ENCODE measurements at regions not wholly inside any gene's neighbourhood (a gene's known extent, or its start where the extent isn't known, plus 50 kb on each side); places are given as distances from the start of the nearest gene placed in this dataset.

DNA sequence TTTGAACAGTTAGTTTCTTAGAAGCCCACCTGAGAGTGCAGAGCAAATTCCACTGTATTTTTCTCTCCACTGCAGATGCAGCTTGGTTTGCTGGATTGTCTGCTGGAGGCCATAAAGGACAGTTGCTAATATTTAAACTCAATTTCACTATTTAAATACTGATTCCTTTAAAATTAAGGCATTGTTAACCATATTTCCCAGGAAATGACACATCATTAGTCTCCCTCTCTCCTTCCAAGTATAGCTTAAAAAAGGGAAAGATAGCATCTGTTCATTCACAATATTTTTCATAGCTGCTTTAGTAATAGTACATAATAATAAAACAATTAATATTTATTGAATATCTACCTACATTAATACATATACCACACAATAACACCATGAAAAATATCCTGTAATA lies 252.9 kb downstream of the HGF start:
- Histone ChIP-seq H3K36me3 (no peaks in the 10 kb centered on the region), H3K27me3 (no peaks in the 10 kb centered on the region), H3K9me3 (no peaks in the 10 kb centered on the region), H3K4me3 (no peak overlapping the region), H3K27ac (no peak overlapping the region), H3K9ac (ENCODE audit: low read depth in 2 of 2, low read length in 2 of 2) (no peak overlapping the region), H3K4me1 (no peaks in the 10 kb centered on the region)
- no peak for DNase-seq
- intact Hi-C loops (cut with DNase I) = no loop called here
- TF ChIP-seq, protein P1, sequence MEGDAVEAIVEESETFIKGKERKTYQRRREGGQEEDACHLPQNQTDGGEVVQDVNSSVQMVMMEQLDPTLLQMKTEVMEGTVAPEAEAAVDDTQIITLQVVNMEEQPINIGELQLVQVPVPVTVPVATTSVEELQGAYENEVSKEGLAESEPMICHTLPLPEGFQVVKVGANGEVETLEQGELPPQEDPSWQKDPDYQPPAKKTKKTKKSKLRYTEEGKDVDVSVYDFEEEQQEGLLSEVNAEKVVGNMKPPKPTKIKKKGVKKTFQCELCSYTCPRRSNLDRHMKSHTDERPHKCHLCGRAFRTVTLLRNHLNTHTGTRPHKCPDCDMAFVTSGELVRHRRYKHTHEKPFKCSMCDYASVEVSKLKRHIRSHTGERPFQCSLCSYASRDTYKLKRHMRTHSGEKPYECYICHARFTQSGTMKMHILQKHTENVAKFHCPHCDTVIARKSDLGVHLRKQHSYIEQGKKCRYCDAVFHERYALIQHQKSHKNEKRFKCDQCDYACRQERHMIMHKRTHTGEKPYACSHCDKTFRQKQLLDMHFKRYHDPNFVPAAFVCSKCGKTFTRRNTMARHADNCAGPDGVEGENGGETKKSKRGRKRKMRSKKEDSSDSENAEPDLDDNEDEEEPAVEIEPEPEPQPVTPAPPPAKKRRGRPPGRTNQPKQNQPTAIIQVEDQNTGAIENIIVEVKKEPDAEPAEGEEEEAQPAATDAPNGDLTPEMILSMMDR (IDR thresholded peaks at IDR 0.05) = no peak

DNA sequence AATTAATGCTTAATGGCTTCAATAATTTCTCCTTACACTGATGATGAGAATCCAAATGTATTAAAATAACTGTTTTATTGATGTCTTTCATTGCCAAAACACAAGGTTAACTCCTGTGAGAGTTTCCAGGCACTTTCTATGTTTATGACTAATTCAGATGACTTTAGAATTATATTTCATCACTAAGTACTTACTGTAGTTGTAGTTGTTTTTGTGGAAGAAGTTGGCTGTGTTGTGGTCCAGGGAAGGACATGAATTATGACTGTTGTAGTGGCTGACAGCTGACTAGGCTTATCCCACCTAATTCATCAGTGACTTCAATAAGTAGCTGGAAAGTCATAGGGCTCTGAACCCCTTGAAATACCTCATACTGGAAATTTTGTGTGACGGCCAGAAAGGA lies 254.8 kb downstream of the HGF start:
- Histone ChIP-seq H3K36me3 (no peaks in the 10 kb centered on the region), H3K27ac (no peak overlapping the region)

DNA sequence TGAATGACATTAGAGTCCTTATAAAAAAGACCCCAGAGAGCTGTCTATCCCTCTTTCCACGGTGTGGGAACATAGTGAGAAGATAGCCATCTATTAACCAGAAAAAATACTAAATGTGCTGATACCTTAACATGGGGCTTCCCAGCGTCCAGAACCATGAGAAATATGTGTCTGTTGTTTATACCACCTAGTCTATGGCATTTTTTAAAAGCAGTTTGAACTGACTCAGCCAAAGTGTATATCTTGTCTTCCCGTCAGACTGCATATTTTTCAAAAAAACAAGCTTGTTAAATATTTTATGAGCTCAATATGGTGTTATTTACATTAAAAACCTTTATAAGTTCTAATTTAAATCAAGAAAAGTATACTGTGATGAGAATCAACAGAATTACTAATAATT lies 255.3 kb downstream of the HGF start:
- no peak for DNase-seq
- intact Hi-C loops (cut with DNase I) = no loop called here
- Histone ChIP-seq H3K9me3 (no peaks in the 10 kb centered on the region), H3K9ac (ENCODE audit: low read depth in 2 of 2, low read length in 2 of 2) (no peak overlapping the region), H3K4me3 (no peak overlapping the region), H3K27ac (no peak overlapping the region), H3K36me3 (no peaks in the 10 kb centered on the region), H3K4me1 (no peaks in the 10 kb centered on the region), H3K27me3 (no peaks in the 10 kb centered on the region)
- TF ChIP-seq, protein P1 (IDR thresholded peaks at IDR 0.05) = no peak

More for the DNA sequence above, 254.8 kb downstream of the HGF start:
- Histone ChIP-seq H3K9ac (ENCODE audit: low read depth in 2 of 2, low read length in 2 of 2) (no peak overlapping the region), H3K4me3 (no peak overlapping the region), H3K27me3 (no peaks in the 10 kb centered on the region), H3K4me1 (no peaks in the 10 kb centered on the region), H3K9me3 (no peaks in the 10 kb centered on the region)
- TF ChIP-seq, protein P1 (IDR thresholded peaks at IDR 0.05) = no peak
- no peak for DNase-seq
- intact Hi-C loops (cut with DNase I) = no loop called here

DNA sequence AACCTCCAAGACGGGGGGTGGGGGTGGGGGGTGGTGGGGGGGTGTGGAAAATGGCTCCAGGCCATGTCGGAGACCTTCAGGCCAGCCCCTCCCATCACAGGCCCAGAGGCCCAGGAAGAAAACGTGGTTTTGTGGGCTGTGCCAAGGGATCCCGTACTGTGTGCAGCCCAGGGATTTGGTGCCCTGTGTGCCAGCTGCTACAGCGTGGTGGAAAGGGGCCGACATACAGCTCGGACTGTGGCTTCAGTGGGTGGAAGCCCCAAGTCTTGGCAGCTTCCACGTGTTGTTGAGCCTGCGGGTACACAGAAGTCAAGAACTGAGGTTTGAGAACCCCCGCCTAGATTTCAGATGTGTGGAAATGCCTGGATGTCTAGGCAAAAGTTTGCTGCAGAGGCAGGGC lies 259.7 kb downstream of the HGF start:
- Histone ChIP-seq H3K9me3 (no peaks in the 10 kb centered on the region), H3K27me3 (no peaks in the 10 kb centered on the region), H3K27ac (no peak overlapping the region), H3K36me3 (no peaks in the 10 kb centered on the region), H3K9ac (ENCODE audit: low read depth in 2 of 2, low read length in 2 of 2) (no peak overlapping the region), H3K4me3 (no peak overlapping the region), H3K4me1 (no peaks in the 10 kb centered on the region)
- no peak for DNase-seq
- TF ChIP-seq, protein P1 (IDR thresholded peaks at IDR 0.05) = no peak
- intact Hi-C loops (cut with DNase I) = no loop called here

DNA sequence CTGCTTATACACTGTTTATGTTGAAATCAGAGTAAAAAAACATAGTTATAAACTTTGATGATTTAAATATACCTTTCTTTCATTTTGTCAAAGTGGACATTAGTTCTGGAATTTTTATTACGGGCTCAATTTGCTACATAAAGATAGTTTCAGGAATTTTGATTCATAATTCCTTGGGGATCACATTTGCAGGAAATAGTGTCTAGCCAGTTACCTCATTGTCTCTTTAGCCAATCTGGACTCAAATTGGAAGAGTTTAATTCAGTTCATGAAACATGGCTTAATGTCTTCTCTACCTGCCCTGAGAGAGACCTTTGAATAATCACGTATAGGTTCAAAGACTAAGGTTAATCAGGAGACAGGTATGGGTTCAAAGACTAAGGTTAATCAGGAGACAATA lies 262.6 kb downstream of the HGF start:
- Histone ChIP-seq H3K4me3 (no peak overlapping the region), H3K9me3 (no peaks in the 10 kb centered on the region), H3K9ac (ENCODE audit: low read depth in 2 of 2, low read length in 2 of 2) (no peak overlapping the region), H3K27ac (no peak overlapping the region), H3K36me3 (no peaks in the 10 kb centered on the region), H3K27me3 (no peaks in the 10 kb centered on the region), H3K4me1 (no peaks in the 10 kb centered on the region)
- TF ChIP-seq, protein P1 (IDR thresholded peaks at IDR 0.05) = no peak
- intact Hi-C loops (cut with DNase I) = no loop called here
- DNase-seq = no peak

DNA sequence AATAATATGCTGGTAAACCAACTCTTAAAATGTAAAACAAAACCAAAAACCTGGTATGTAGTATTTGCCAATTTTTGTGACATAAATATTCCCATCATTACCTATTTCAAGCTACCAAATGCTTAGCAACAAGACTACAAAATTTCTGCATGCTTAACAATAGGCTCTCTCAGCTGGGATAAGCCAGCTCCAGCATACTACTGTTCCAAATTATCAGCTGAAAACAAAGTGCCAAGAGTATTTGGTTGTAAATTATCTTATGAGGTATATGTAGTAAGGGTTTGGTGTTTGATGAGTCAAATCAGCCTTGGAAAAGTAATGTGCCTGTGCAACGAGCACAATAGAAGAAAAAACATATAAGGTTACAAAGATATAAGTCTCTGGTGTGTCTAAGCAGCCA lies 263.2 kb downstream of the HGF start:
- Histone ChIP-seq H3K36me3 (no peaks in the 10 kb centered on the region), H3K9ac (ENCODE audit: low read depth in 2 of 2, low read length in 2 of 2) (no peak overlapping the region), H3K27ac (no peak overlapping the region), H3K27me3 (no peaks in the 10 kb centered on the region), H3K4me3 (no peak overlapping the region), H3K4me1 (no peaks in the 10 kb centered on the region), H3K9me3 (no peaks in the 10 kb centered on the region)
- DNase-seq = no peak
- TF ChIP-seq, protein P1 (IDR thresholded peaks at IDR 0.05) = no peak
- intact Hi-C loops (cut with DNase I) = no loop called here
